ENCODE measurements at regions not wholly inside any gene's neighbourhood (a gene's known extent, or its start where the extent isn't known, plus 50 kb on each side); places are given as distances from the start of the nearest gene placed in this dataset.

DNA sequence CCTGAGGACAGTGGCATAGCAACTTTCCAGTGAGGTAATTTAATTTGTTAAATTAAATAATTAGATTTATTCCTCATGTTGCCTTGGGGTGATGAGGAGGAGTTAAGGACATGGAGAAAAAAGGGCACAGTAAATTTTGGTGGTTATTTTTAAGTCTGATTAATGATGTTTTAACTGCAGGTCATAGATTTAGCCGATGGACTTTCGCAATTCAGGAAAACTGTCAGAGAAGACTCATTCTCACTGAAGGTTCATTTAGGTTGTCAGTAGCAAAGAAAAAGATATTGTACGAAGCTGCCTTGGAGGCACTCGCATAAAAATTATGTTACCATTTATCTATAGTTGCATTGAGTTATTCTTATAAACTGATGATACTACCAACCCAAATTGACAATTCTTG lies 164.2 kb upstream of the PITX2 start:
- Mint-ChIP-seq H3K27ac (no peak overlapping the region), H3K4me3 (no peak overlapping the region), H3K27me3 (ENCODE audit: insufficient read depth) (peaks cover 35% of the 10 kb centered on the region), H3K36me3 (ENCODE audit: low read depth) (no peaks in the 10 kb centered on the region), H3K9me3 (no peaks in the 10 kb centered on the region), H3K4me1 (peaks cover 13% of the 10 kb centered on the region)
- Histone ChIP-seq H3K27me3 (ENCODE audit: control insufficient read depth, insufficient read depth, low read length, poor library complexity, severe bottlenecking) (peaks cover 33% of the 10 kb centered on the region), H3K36me3 (ENCODE audit: control insufficient read depth, insufficient read depth, low read length) (no peaks in the 10 kb centered on the region), H3K9me3 (ENCODE audit: control insufficient read depth, low read length) (no peaks in the 10 kb centered on the region), H3K9ac (ENCODE audit: extremely low read depth, low read length, poor library complexity, severe bottlenecking) (no peak overlapping the region), H3K4me1 (ENCODE audit: control insufficient read depth, insufficient read depth, low read length) (no peaks in the 10 kb centered on the region), H3K27ac (ENCODE audit: low read depth, low read length) (no peak overlapping the region), H3K4me3 (ENCODE audit: low read length) (no peak overlapping the region)
- no peak for DNase-seq
- WGBS, 2 experiments (ENCODE audit: insufficient coverage in 1 of 2, insufficient read length in 1 of 2), result 95 to 100% methylated on average over 2 to 4 of the region's 4 CpGs
- TF ChIP-seq CTCF (conservative IDR thresholded peaks at IDR 0.05), result no peak

DNA sequence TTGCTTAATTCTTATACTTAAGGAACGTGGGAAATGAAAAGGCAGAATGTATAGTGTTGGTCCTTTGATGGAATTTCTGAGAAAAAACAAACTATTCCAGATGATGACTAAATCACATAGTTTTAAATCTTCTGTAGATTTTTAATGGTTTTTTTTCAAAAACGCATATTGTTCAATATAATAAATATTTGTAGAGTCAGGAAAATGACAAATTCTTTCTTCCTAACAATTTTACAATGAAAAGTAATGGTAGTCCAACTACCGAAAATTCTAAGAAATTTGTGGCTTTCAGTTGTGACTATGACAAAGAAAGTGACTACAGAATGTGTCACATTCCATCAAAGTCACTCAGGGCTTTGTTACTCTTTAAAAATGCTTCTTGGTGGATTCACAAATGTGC lies 164.8 kb upstream of the PITX2 start:
- Mint-ChIP-seq H3K4me1 (peaks cover 19% of the 10 kb centered on the region), H3K9me3 (no peaks in the 10 kb centered on the region), H3K27me3 (ENCODE audit: insufficient read depth) (peaks cover 35% of the 10 kb centered on the region), H3K4me3 (no peak overlapping the region), H3K27ac (no peak overlapping the region), H3K36me3 (ENCODE audit: low read depth) (no peaks in the 10 kb centered on the region)
- no peak for DNase-seq
- Histone ChIP-seq H3K4me3 (ENCODE audit: low read length) (no peak overlapping the region), H3K27me3 (ENCODE audit: control insufficient read depth, insufficient read depth, low read length, poor library complexity, severe bottlenecking) (peaks cover 33% of the 10 kb centered on the region), H3K36me3 (ENCODE audit: control insufficient read depth, insufficient read depth, low read length) (no peaks in the 10 kb centered on the region), H3K27ac (ENCODE audit: low read depth, low read length) (no peak overlapping the region), H3K4me1 (ENCODE audit: control insufficient read depth, insufficient read depth, low read length) (peaks cover 5% of the 10 kb centered on the region), H3K9me3 (ENCODE audit: control insufficient read depth, low read length) (no peaks in the 10 kb centered on the region), H3K9ac (ENCODE audit: extremely low read depth, low read length, poor library complexity, severe bottlenecking) (no peak overlapping the region)
- no peak for TF ChIP-seq CTCF (conservative IDR thresholded peaks at IDR 0.05)
- 46 to 100% methylated on average over 1 to 2 of the region's 3 CpGs for WGBS, 2 experiments (ENCODE audit: insufficient coverage in 1 of 2, insufficient read length in 1 of 2)

- H3K4me3 ChIP-seq (ENCODE audit: low read length), result no peak overlapping the region
- 69% methylated on average over 3 of the region's 3 CpGs; no CpG with 5 or more reads in 1 of the 2 experiments for WGBS, 2 experiments (ENCODE audit: insufficient coverage in 1 of 2, insufficient read length in 1 of 2)
- no peaks in the 10 kb centered on the region for H3K9me3 ChIP-seq (ENCODE audit: control insufficient read depth, low read length)
- no peak overlapping the region for H3K9ac ChIP-seq (ENCODE audit: extremely low read depth, low read length, poor library complexity, severe bottlenecking)
- H3K4me1 Mint-ChIP-seq, result peaks cover 25% of the 10 kb centered on the region
- H3K4me3 Mint-ChIP-seq, result no peak overlapping the region
- H3K36me3 Mint-ChIP-seq (ENCODE audit: low read depth), result no peaks in the 10 kb centered on the region
- H3K27me3 ChIP-seq (ENCODE audit: control insufficient read depth, insufficient read depth, low read length, poor library complexity, severe bottlenecking), result peaks cover 33% of the 10 kb centered on the region
- no peak overlapping the region for H3K27ac ChIP-seq (ENCODE audit: low read depth, low read length)
- no peak for DNase-seq
- H3K27me3 Mint-ChIP-seq (ENCODE audit: insufficient read depth), result peaks cover 35% of the 10 kb centered on the region
- peaks cover 5% of the 10 kb centered on the region for H3K4me1 ChIP-seq (ENCODE audit: control insufficient read depth, insufficient read depth, low read length)
- H3K9me3 Mint-ChIP-seq, result no peaks in the 10 kb centered on the region
- H3K36me3 ChIP-seq (ENCODE audit: control insufficient read depth, insufficient read depth, low read length), result no peaks in the 10 kb centered on the region
- H3K27ac Mint-ChIP-seq, result no peak overlapping the region
- no peak for TF ChIP-seq CTCF (conservative IDR thresholded peaks at IDR 0.05)
These were observed 165.4 kb upstream of the PITX2 start for GRCh38 chr4:110788302-110788701.
